ENCODE measurements at regions not wholly inside any gene's neighbourhood (a gene's known extent, or its start where the extent isn't known, plus 50 kb on each side); places are given as distances from the start of the nearest gene placed in this dataset.

GRCh38 chr2:152846697-152847470, 128.5 kb downstream of the ARL6IP6 start:
- no peak overlapping the region for H3K27ac ChIP-seq (ENCODE audit: low read depth, low read length)
- H2AFZ ChIP-seq (ENCODE audit: low read length, unreplicated experiment) = no peak overlapping the region
- H3K36me3 ChIP-seq (ENCODE audit: insufficient read depth, low read length) = no peaks in the 10 kb centered on the region

GRCh38 chr2:152835674-152836073, 117.3 kb downstream of the ARL6IP6 start:
- Histone ChIP-seq H3K4me1 (ENCODE audit: control insufficient read depth, insufficient read depth, low read length, unreplicated experiment) (no peaks in the 10 kb centered on the region), H3K36me3 (ENCODE audit: insufficient read depth, low read length) (no peaks in the 10 kb centered on the region), H2AFZ (ENCODE audit: low read length, unreplicated experiment) (no peak overlapping the region), H3K79me2 (ENCODE audit: control insufficient read depth, insufficient read depth, low read length, unreplicated experiment) (no peaks in the 10 kb centered on the region), H3K27ac (ENCODE audit: low read depth, low read length) (no peak overlapping the region), H3K27me3 (ENCODE audit: insufficient read depth, low read length) (no peaks in the 10 kb centered on the region), H3K4me3 (ENCODE audit: low read depth, low read length) (no peak overlapping the region)

More at GRCh38 chr2:152846697-152847470, 128.5 kb downstream of the ARL6IP6 start:
- Histone ChIP-seq H3K79me2 (ENCODE audit: control insufficient read depth, insufficient read depth, low read length, unreplicated experiment) (no peaks in the 10 kb centered on the region), H3K4me1 (ENCODE audit: control insufficient read depth, insufficient read depth, low read length, unreplicated experiment) (no peaks in the 10 kb centered on the region), H3K27me3 (ENCODE audit: insufficient read depth, low read length) (0 out of 2 replicates have a peak, but pooled peaks cover 3% of the 10 kb centered on the region), H3K4me3 (ENCODE audit: low read depth, low read length) (no peak overlapping the region)

GRCh38 chr2:152827944-152828343, 109.5 kb downstream of the ARL6IP6 start:
- Histone ChIP-seq H3K79me2 (ENCODE audit: control insufficient read depth, insufficient read depth, low read length, unreplicated experiment) (no peaks in the 10 kb centered on the region), H2AFZ (ENCODE audit: low read length, unreplicated experiment) (no peak overlapping the region), H3K4me3 (ENCODE audit: low read depth, low read length) (no peak overlapping the region), H3K27me3 (ENCODE audit: insufficient read depth, low read length) (no peaks in the 10 kb centered on the region), H3K27ac (ENCODE audit: low read depth, low read length) (no peak overlapping the region), H3K4me1 (ENCODE audit: control insufficient read depth, insufficient read depth, low read length, unreplicated experiment) (no peaks in the 10 kb centered on the region), H3K36me3 (ENCODE audit: insufficient read depth, low read length) (no peaks in the 10 kb centered on the region)

GRCh38 chr2:152826581-152827279, 108.3 kb downstream of the ARL6IP6 start:
- no peak overlapping the region for H3K4me3 ChIP-seq (ENCODE audit: low read depth, low read length)
- no peaks in the 10 kb centered on the region for H3K27me3 ChIP-seq (ENCODE audit: insufficient read depth, low read length)
- no peak overlapping the region for H2AFZ ChIP-seq (ENCODE audit: low read length, unreplicated experiment)
- H3K27ac ChIP-seq (ENCODE audit: low read depth, low read length) = no peak overlapping the region
- H3K79me2 ChIP-seq (ENCODE audit: control insufficient read depth, insufficient read depth, low read length, unreplicated experiment) = no peaks in the 10 kb centered on the region
- H3K4me1 ChIP-seq (ENCODE audit: control insufficient read depth, insufficient read depth, low read length, unreplicated experiment) = no peaks in the 10 kb centered on the region
- no peaks in the 10 kb centered on the region for H3K36me3 ChIP-seq (ENCODE audit: insufficient read depth, low read length)

GRCh38 chr2:152825834-152826233, 107.4 kb downstream of the ARL6IP6 start:
- Histone ChIP-seq H3K4me1 (ENCODE audit: control insufficient read depth, insufficient read depth, low read length, unreplicated experiment) (no peaks in the 10 kb centered on the region), H2AFZ (ENCODE audit: low read length, unreplicated experiment) (no peak overlapping the region), H3K4me3 (ENCODE audit: low read depth, low read length) (no peak overlapping the region), H3K27me3 (ENCODE audit: insufficient read depth, low read length) (no peaks in the 10 kb centered on the region), H3K36me3 (ENCODE audit: insufficient read depth, low read length) (no peaks in the 10 kb centered on the region), H3K79me2 (ENCODE audit: control insufficient read depth, insufficient read depth, low read length, unreplicated experiment) (no peaks in the 10 kb centered on the region), H3K27ac (ENCODE audit: low read depth, low read length) (no peak overlapping the region)

- Histone ChIP-seq H2AFZ (ENCODE audit: low read length, unreplicated experiment) (no peak overlapping the region), H3K4me3 (ENCODE audit: low read depth, low read length) (no peak overlapping the region), H3K27me3 (ENCODE audit: insufficient read depth, low read length) (no peaks in the 10 kb centered on the region), H3K79me2 (ENCODE audit: control insufficient read depth, insufficient read depth, low read length, unreplicated experiment) (no peaks in the 10 kb centered on the region), H3K27ac (ENCODE audit: low read depth, low read length) (no peak overlapping the region), H3K4me1 (ENCODE audit: control insufficient read depth, insufficient read depth, low read length, unreplicated experiment) (no peaks in the 10 kb centered on the region), H3K36me3 (ENCODE audit: insufficient read depth, low read length) (no peaks in the 10 kb centered on the region)
These were observed 105.5 kb downstream of the ARL6IP6 start for GRCh38 chr2:152823905-152824304.

- H3K36me3 ChIP-seq (ENCODE audit: insufficient read depth, low read length) = no peaks in the 10 kb centered on the region
- no peaks in the 10 kb centered on the region for H3K79me2 ChIP-seq (ENCODE audit: control insufficient read depth, insufficient read depth, low read length, unreplicated experiment)
- H3K4me3 ChIP-seq (ENCODE audit: low read depth, low read length) = no peak overlapping the region
- H3K27ac ChIP-seq (ENCODE audit: low read depth, low read length) = no peak overlapping the region
- no peak overlapping the region for H2AFZ ChIP-seq (ENCODE audit: low read length, unreplicated experiment)
- H3K27me3 ChIP-seq (ENCODE audit: insufficient read depth, low read length) = no peaks in the 10 kb centered on the region
- H3K4me1 ChIP-seq (ENCODE audit: control insufficient read depth, insufficient read depth, low read length, unreplicated experiment) = no peaks in the 10 kb centered on the region
These were observed 104.3 kb downstream of the ARL6IP6 start for GRCh38 chr2:152822676-152823075.

- Histone ChIP-seq H3K79me2 (ENCODE audit: control insufficient read depth, insufficient read depth, low read length, unreplicated experiment) (no peaks in the 10 kb centered on the region), H3K4me3 (ENCODE audit: low read depth, low read length) (no peak overlapping the region), H3K27me3 (ENCODE audit: insufficient read depth, low read length) (no peaks in the 10 kb centered on the region), H2AFZ (ENCODE audit: low read length, unreplicated experiment) (no peak overlapping the region), H3K27ac (ENCODE audit: low read depth, low read length) (no peak overlapping the region), H3K4me1 (ENCODE audit: control insufficient read depth, insufficient read depth, low read length, unreplicated experiment) (no peaks in the 10 kb centered on the region), H3K36me3 (ENCODE audit: insufficient read depth, low read length) (no peaks in the 10 kb centered on the region)
These were observed 101.6 kb downstream of the ARL6IP6 start for GRCh38 chr2:152820048-152820447.

GRCh38 chr2:152815634-152816257, 97.3 kb downstream of the ARL6IP6 start:
- H2AFZ ChIP-seq (ENCODE audit: low read length, unreplicated experiment) = no peak overlapping the region
- H3K36me3 ChIP-seq (ENCODE audit: insufficient read depth, low read length) = no peaks in the 10 kb centered on the region
- H3K27ac ChIP-seq (ENCODE audit: low read depth, low read length) = no peak overlapping the region
- H3K27me3 ChIP-seq (ENCODE audit: insufficient read depth, low read length) = no peaks in the 10 kb centered on the region
- no peaks in the 10 kb centered on the region for H3K79me2 ChIP-seq (ENCODE audit: control insufficient read depth, insufficient read depth, low read length, unreplicated experiment)
- no peak overlapping the region for H3K4me3 ChIP-seq (ENCODE audit: low read depth, low read length)
- no peaks in the 10 kb centered on the region for H3K4me1 ChIP-seq (ENCODE audit: control insufficient read depth, insufficient read depth, low read length, unreplicated experiment)

- H2AFZ ChIP-seq (ENCODE audit: low read length, unreplicated experiment) = no peak overlapping the region
- no peaks in the 10 kb centered on the region for H3K27me3 ChIP-seq (ENCODE audit: insufficient read depth, low read length)
- H3K4me3 ChIP-seq (ENCODE audit: low read depth, low read length) = no peak overlapping the region
- H3K36me3 ChIP-seq (ENCODE audit: insufficient read depth, low read length) = no peaks in the 10 kb centered on the region
- no peak overlapping the region for H3K27ac ChIP-seq (ENCODE audit: low read depth, low read length)
- no peaks in the 10 kb centered on the region for H3K79me2 ChIP-seq (ENCODE audit: control insufficient read depth, insufficient read depth, low read length, unreplicated experiment)
- no peaks in the 10 kb centered on the region for H3K4me1 ChIP-seq (ENCODE audit: control insufficient read depth, insufficient read depth, low read length, unreplicated experiment)
These were observed 96.1 kb downstream of the ARL6IP6 start for GRCh38 chr2:152814475-152815030.
